Right atrium auricular region (tissue), 2 donors: ENCODE measurements at regions not wholly inside any gene's neighbourhood (a gene's known extent, or its start where the extent isn't known, plus 50 kb on each side); places are given as distances from the start of the nearest gene placed in this dataset.

Source experiments
- DNase-seq: peaks from one replicate; pipeline ENCODE4 v3.0.0-alpha.2; 2019; ENCODE audit warnings: low spot score
- H3K27ac ChIP-seq, 2 donors: fragments of 200-600 bp; sonication (generic); 1 replicate in 1 of 2; 2 replicates in 1 of 2; pipeline ENCODE4 v1.5.1; 2016 to 2019
- H3K27me3 ChIP-seq, 2 donors: fragments of 200-600 bp; sonication (generic); one replicate each; pipeline versions ENCODE4 v1.5.1 to v1.6.0; 2017 to 2019
- H3K36me3 ChIP-seq: fragments of 200-600 bp; sonication (generic); one replicate; pipeline ENCODE4 v1.5.1; 2016
- H3K4me1 ChIP-seq, 2 donors: fragments of 200-600 bp; sonication (generic); one replicate each; pipeline versions ENCODE4 v1.5.1 to v1.6.0; 2017 to 2019
- H3K4me3 ChIP-seq, 2 donors: fragments of 200-600 bp; sonication (generic); 1 replicate in 1 of 2; 2 replicates in 1 of 2; pipeline ENCODE4 v1.5.1; 2017 to 2019; ENCODE audit warnings: mild to moderate bottlenecking in 1 of 2, moderate library complexity in 1 of 2
- H3K9me3 ChIP-seq, 2 donors: fragments of 200-600 bp; sonication (generic); one replicate each; pipeline ENCODE4 v1.5.1; 2019
- TF ChIP-seq, protein P1 (sequence below), 2 donors: fragments of 200-600 bp; sonication (generic); IDR thresholded peaks; one replicate each; pipeline ENCODE4 v1.5.1; 2019; ENCODE audit warnings: antibody characterized with exemption in 2 of 2

DNA sequence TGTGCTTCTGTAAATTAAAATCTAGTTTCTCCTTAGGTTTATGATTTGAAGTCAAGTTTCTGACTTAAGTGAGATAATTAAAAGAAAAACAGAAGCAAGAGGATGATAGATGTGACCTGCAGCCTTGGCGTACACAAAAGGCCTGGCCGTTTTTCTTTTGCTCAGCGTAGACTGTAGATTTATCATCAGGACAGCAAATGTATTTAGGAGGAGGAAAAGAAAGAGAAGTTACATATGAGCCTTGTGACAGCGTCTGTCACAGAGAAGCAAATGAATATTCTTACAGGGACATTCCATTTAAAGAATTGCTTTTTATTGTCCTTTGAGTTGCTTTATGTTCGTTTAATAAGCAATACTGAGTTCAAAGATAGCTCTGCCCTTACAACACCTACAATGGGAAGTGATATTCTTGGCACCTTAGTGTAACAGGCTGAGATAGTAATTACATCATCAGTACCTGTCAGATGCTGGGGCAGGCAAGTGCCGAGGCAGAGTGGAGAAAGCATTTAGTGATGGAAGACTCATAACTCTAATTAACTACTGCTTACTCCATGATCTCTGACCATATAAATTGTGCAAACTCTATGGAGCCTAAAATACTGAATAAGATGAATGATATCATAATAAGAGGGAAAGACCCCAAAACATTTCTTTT, 311.5 kb downstream of the MFSD1 start:
- DNase-seq: no peak
- no peak overlapping the region for H3K4me3 ChIP-seq

DNA sequence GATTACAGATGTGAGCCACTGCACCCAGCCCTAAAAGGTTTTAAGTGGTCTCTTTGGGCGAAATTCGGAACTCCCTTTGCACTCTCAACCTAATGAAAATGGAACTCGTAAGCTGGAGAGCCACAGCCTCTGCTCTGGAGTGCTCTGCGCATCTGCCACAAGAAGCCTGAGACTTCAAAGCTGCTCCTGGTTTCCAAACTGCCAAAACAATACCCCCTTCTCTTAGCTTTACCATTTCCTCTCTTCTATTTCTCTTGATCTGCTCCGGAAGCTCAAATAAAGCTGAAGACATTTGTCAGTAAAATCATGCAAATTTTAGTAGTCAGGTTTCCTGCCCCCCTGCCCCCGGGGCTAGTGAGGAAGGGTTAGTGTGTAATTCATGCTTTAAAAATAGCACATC, 312.7 kb downstream of the MFSD1 start:
- no peaks in the 10 kb centered on the region for H3K36me3 ChIP-seq

More for the DNA sequence above, 311.5 kb downstream of the MFSD1 start:
- Histone ChIP-seq H3K9me3 (no peaks in the 10 kb centered on the region), H3K4me1 (no peaks in the 10 kb centered on the region), H3K27ac (no peak overlapping the region), H3K27me3 (no peaks in the 10 kb centered on the region), H3K36me3 (no peaks in the 10 kb centered on the region)
- TF ChIP-seq, protein P1, sequence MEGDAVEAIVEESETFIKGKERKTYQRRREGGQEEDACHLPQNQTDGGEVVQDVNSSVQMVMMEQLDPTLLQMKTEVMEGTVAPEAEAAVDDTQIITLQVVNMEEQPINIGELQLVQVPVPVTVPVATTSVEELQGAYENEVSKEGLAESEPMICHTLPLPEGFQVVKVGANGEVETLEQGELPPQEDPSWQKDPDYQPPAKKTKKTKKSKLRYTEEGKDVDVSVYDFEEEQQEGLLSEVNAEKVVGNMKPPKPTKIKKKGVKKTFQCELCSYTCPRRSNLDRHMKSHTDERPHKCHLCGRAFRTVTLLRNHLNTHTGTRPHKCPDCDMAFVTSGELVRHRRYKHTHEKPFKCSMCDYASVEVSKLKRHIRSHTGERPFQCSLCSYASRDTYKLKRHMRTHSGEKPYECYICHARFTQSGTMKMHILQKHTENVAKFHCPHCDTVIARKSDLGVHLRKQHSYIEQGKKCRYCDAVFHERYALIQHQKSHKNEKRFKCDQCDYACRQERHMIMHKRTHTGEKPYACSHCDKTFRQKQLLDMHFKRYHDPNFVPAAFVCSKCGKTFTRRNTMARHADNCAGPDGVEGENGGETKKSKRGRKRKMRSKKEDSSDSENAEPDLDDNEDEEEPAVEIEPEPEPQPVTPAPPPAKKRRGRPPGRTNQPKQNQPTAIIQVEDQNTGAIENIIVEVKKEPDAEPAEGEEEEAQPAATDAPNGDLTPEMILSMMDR (IDR thresholded peaks at IDR 0.05): no peak

DNA sequence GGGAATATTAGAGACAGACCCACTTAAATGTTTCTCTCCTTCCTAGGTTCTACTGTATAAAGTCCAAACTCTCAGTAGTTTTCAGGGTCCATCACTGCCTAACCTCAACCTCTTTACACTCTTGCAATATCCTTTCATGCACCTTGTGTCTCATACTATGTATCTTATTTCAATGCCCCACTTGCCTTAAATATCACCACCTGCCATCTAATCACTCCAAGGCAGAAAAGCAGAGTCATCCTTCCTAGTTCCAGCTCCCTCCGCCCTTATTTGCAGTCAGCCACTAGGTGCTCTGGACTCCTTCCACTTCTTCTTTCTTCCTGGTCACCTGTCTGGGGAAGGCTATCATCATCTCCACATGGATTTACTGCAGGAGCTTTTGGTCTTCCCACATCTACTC, 322.0 kb downstream of the MFSD1 start:
- no peaks in the 10 kb centered on the region for H3K4me1 ChIP-seq
- DNase-seq: no peak
- TF ChIP-seq, protein P1 (IDR thresholded peaks at IDR 0.05): no peak

More for the DNA sequence above, 312.7 kb downstream of the MFSD1 start:
- DNase-seq: no peak
- Histone ChIP-seq H3K9me3 (no peaks in the 10 kb centered on the region), H3K4me3 (no peak overlapping the region), H3K4me1 (no peaks in the 10 kb centered on the region), H3K27me3 (no peaks in the 10 kb centered on the region), H3K27ac (no peak overlapping the region)
- TF ChIP-seq, protein P1 (IDR thresholded peaks at IDR 0.05): no peak

DNA sequence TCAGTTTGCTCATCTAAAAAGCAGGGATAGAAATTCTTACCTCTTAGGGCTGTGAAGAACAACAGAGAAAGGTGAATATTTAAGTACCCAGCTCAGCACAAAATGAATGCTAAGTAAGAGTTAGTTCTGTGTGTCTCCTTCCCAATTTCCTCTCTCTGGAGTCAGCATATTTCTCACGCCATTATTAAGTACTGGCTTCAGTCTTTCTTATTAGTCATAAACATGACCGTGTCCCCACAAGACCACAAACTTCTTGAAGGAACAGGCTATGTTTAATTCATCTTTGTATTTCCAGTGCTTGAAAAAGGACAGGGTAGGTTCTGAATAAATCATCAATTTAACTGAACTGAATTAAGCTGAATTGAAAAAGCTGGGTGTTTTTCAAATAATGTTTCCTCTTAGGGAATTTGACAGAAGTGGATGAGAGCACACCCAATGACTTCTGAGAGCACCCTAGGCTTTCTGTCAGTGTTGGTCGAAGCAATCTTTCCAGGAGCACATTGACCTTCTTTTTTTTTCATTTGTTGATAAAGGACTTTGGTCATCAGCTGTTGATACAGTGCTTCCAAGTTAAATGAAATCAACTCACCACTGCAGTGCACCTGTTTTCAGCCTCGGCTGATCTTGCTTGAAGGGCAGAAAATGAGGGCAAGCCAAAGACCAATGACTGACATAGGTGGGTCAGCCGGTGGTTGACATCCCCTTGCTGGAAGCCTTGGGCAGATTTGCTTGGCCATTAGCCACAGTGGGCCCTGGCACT, 324.6 kb downstream of the MFSD1 start:
- TF ChIP-seq, protein P1 (IDR thresholded peaks at IDR 0.05): no peak
- Histone ChIP-seq H3K4me3 (no peak overlapping the region), H3K36me3 (no peaks in the 10 kb centered on the region), H3K4me1 (no peaks in the 10 kb centered on the region), H3K27ac (no peak overlapping the region), H3K9me3 (no peaks in the 10 kb centered on the region), H3K27me3 (no peaks in the 10 kb centered on the region)
- no peak for DNase-seq

More for the DNA sequence above, 322.0 kb downstream of the MFSD1 start:
- H3K9me3 ChIP-seq: no peaks in the 10 kb centered on the region
- no peaks in the 10 kb centered on the region for H3K27me3 ChIP-seq
- no peak overlapping the region for H3K27ac ChIP-seq
- no peaks in the 10 kb centered on the region for H3K36me3 ChIP-seq
- H3K4me3 ChIP-seq: no peak overlapping the region

DNA sequence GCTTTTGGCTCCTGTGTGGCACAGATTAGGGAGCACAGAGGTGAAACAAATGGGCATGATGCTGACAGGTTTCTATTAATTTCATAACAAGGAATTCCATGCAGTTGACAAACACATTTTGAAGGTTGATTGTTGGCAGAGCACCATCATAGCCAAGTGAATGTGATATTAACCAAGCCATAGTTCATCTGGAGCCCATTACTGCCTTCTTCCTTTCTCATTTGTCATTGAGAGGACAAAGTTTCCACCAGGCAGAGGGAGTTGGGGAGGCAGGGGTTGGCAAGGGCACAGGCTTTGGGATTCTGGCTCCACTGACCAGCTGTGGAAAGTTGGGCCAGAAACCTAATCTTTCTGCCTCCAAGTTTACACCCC, 325.2 kb downstream of the MFSD1 start:
- Histone ChIP-seq H3K36me3 (no peaks in the 10 kb centered on the region), H3K4me1 (no peaks in the 10 kb centered on the region), H3K9me3 (no peaks in the 10 kb centered on the region), H3K27me3 (no peaks in the 10 kb centered on the region), H3K4me3 (no peak overlapping the region), H3K27ac (no peak overlapping the region)
- no peak for DNase-seq
- TF ChIP-seq, protein P1 (IDR thresholded peaks at IDR 0.05): no peak
